NB4 (cell line): ENCODE measurements at regions not wholly inside any gene's neighbourhood (a gene's known extent, or its start where the extent isn't known, plus 50 kb on each side); places are given as distances from the start of the nearest gene placed in this dataset.

ENCODE experiments used
- MAX ChIP-seq: IDR thresholded peaks from 2 replicates; pipeline ENCODE4 v1.6.1; 2011; ENCODE audit warnings: low read depth, low read length
- MYC ChIP-seq: IDR thresholded peaks from 2 replicates; pipeline ENCODE4 v1.6.1; 2011; ENCODE audit warnings: low read depth, low read length
- POLR2A ChIP-seq: IDR thresholded peaks from 2 replicates; pipeline ENCODE4 v1.6.1; 2011; ENCODE audit warnings: mild to moderate bottlenecking; ENCODE audit not compliant: insufficient read length; ENCODE audit errors: extremely low read depth
- TF ChIP-seq, protein P1 (sequence below): IDR thresholded peaks from one replicate; pipeline ENCODE4 v1.5.1; 2012; ENCODE audit warnings: low read depth, low read length

- TF ChIP-seq, protein P1, sequence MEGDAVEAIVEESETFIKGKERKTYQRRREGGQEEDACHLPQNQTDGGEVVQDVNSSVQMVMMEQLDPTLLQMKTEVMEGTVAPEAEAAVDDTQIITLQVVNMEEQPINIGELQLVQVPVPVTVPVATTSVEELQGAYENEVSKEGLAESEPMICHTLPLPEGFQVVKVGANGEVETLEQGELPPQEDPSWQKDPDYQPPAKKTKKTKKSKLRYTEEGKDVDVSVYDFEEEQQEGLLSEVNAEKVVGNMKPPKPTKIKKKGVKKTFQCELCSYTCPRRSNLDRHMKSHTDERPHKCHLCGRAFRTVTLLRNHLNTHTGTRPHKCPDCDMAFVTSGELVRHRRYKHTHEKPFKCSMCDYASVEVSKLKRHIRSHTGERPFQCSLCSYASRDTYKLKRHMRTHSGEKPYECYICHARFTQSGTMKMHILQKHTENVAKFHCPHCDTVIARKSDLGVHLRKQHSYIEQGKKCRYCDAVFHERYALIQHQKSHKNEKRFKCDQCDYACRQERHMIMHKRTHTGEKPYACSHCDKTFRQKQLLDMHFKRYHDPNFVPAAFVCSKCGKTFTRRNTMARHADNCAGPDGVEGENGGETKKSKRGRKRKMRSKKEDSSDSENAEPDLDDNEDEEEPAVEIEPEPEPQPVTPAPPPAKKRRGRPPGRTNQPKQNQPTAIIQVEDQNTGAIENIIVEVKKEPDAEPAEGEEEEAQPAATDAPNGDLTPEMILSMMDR, result no peak
- TF ChIP-seq POLR2A (no peak), MAX (no peak), MYC (no peak)
Observed at GRCh38 chr1:217141711-217142110, 418.5 kb upstream of the ESRRG start.
